ENCODE measurements at regions not wholly inside any gene's neighbourhood (a gene's known extent, or its start where the extent isn't known, plus 50 kb on each side); places are given as distances from the start of the nearest gene placed in this dataset.
"Not testable (repeated sequence)": the region's sequence is repeated elsewhere in the genome, so short reads cannot be mapped to it uniquely, and the experiment has no call there.

- H3K4me1 Mint-ChIP-seq; H3K4me3 Mint-ChIP-seq; DNase-seq (ENCODE audit: low spot score); CTCF ChIA-PET; H3K27ac Mint-ChIP-seq; ATAC-seq; POLR2A ChIA-PET: not testable (repeated sequence)
- Mint-ChIP-seq H3K36me3 (peaks cover 41% of the 10 kb centered on the region), H3K9me3 (peaks cover 39% of the 10 kb centered on the region), H3K27me3 (ENCODE audit: low read depth) (peaks cover 33% of the 10 kb centered on the region)
Observed at GRCh38 chr2:91422102-91422501, 2730.6 kb downstream of the RPIA start.

GRCh38 chr2:91427148-91427547 is 2735.7 kb downstream of the RPIA start:
- H3K27ac Mint-ChIP-seq; POLR2A ChIA-PET; ATAC-seq; DNase-seq (ENCODE audit: low spot score); H3K4me3 Mint-ChIP-seq; CTCF ChIA-PET; H3K4me1 Mint-ChIP-seq: not testable (repeated sequence)
- peaks cover 31% of the 10 kb centered on the region for H3K9me3 Mint-ChIP-seq
- H3K36me3 Mint-ChIP-seq, result peaks cover 30% of the 10 kb centered on the region
- peaks cover 15% of the 10 kb centered on the region for H3K27me3 Mint-ChIP-seq (ENCODE audit: low read depth)

DNA sequence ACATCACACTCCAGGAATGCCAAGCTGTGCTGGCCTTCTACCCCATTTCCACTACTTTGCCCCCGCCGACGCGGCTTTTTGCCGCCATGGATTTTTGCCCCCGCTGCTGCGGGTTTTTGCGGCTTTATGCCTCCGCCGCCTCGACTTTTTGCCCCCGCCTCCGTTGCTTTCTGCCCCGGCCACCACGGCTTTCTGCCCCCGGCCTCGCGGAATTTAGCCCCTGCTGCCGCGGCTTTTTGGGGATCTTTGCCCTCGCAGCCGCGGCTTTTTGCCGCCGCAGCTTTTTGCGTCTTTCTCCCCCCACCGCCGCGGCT is 2750.4 kb downstream of the RPIA start:
- Mint-ChIP-seq H3K27me3 (ENCODE audit: low read depth) (peaks cover 41% of the 10 kb centered on the region), H3K9me3 (peaks cover 16% of the 10 kb centered on the region), H3K36me3 (peaks cover 22% of the 10 kb centered on the region)
- POLR2A ChIA-PET; H3K4me3 Mint-ChIP-seq; CTCF ChIA-PET; ATAC-seq; DNase-seq (ENCODE audit: low spot score); H3K27ac Mint-ChIP-seq; H3K4me1 Mint-ChIP-seq: not testable (repeated sequence)

- peaks cover 19% of the 10 kb centered on the region for H3K36me3 Mint-ChIP-seq
- TF ChIP-seq ZBTB43 (CRISPR knock-in tag; IDR thresholded peaks at IDR 0.05), result no peak
- TF ChIP-seq MXD4 (CRISPR knock-in tag; IDR thresholded peaks at IDR 0.05; ENCODE audit: borderline replicate concordance), result no peak
- TF ChIP-seq STAT6 (CRISPR knock-in tag; conservative IDR thresholded peaks at IDR 0.05; ENCODE audit: low read depth), result no peak
- TF ChIP-seq ZNF317 (CRISPR knock-in tag; IDR thresholded peaks at IDR 0.05; ENCODE audit: borderline replicate concordance, low read depth), result no peak
- TF ChIP-seq, protein P1, sequence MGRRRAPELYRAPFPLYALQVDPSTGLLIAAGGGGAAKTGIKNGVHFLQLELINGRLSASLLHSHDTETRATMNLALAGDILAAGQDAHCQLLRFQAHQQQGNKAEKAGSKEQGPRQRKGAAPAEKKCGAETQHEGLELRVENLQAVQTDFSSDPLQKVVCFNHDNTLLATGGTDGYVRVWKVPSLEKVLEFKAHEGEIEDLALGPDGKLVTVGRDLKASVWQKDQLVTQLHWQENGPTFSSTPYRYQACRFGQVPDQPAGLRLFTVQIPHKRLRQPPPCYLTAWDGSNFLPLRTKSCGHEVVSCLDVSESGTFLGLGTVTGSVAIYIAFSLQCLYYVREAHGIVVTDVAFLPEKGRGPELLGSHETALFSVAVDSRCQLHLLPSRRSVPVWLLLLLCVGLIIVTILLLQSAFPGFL (CRISPR knock-in tag; IDR thresholded peaks at IDR 0.05; ENCODE audit: borderline replicate concordance), result no peak
- TF ChIP-seq FOXP1 (CRISPR knock-in tag; IDR thresholded peaks at IDR 0.05; ENCODE audit: borderline replicate concordance), result no peak
- TF ChIP-seq, protein P2, sequence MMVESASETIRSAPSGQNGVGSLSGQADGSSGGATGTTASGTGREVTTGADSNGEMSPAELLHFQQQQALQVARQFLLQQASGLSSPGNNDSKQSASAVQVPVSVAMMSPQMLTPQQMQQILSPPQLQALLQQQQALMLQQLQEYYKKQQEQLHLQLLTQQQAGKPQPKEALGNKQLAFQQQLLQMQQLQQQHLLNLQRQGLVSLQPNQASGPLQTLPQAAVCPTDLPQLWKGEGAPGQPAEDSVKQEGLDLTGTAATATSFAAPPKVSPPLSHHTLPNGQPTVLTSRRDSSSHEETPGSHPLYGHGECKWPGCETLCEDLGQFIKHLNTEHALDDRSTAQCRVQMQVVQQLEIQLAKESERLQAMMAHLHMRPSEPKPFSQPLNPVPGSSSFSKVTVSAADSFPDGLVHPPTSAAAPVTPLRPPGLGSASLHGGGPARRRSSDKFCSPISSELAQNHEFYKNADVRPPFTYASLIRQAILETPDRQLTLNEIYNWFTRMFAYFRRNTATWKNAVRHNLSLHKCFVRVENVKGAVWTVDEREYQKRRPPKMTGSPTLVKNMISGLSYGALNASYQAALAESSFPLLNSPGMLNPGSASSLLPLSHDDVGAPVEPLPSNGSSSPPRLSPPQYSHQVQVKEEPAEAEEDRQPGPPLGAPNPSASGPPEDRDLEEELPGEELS (CRISPR knock-in tag; IDR thresholded peaks at IDR 0.05), result no peak
- H3K4me1 Mint-ChIP-seq, result no peaks in the 10 kb centered on the region
- no peak overlapping the region for H3K27ac Mint-ChIP-seq
- POLR2A ChIA-PET, result no interaction called here
- H3K4me3 Mint-ChIP-seq, result no peak overlapping the region
- CTCF ChIA-PET, result no interaction called here
- no peak for DNase-seq (ENCODE audit: low spot score)
- no peak for ATAC-seq
- H3K27me3 Mint-ChIP-seq (ENCODE audit: low read depth), result peaks cover 38% of the 10 kb centered on the region
- H3K9me3 Mint-ChIP-seq, result peaks cover 12% of the 10 kb centered on the region
Observed at GRCh38 chr2:91442246-91442905, 2750.9 kb downstream of the RPIA start.

- ATAC-seq; H3K4me3 Mint-ChIP-seq; H3K4me1 Mint-ChIP-seq; H3K27ac Mint-ChIP-seq; DNase-seq (ENCODE audit: low spot score); POLR2A ChIA-PET; CTCF ChIA-PET: not testable (repeated sequence)
- Mint-ChIP-seq H3K9me3 (peaks cover 12% of the 10 kb centered on the region), H3K36me3 (peaks cover 19% of the 10 kb centered on the region), H3K27me3 (ENCODE audit: low read depth) (peaks cover 38% of the 10 kb centered on the region)
Observed at GRCh38 chr2:91442906-91443729, 2751.6 kb downstream of the RPIA start.

GRCh38 chr2:91443730-91444115 is 2752.2 kb downstream of the RPIA start:
- Mint-ChIP-seq H3K27me3 (ENCODE audit: low read depth) (peaks cover 38% of the 10 kb centered on the region), H3K9me3 (peaks cover 12% of the 10 kb centered on the region), H3K36me3 (peaks cover 19% of the 10 kb centered on the region)
- POLR2A ChIA-PET; H3K4me1 Mint-ChIP-seq; H3K4me3 Mint-ChIP-seq; ATAC-seq; CTCF ChIA-PET; DNase-seq (ENCODE audit: low spot score); H3K27ac Mint-ChIP-seq: not testable (repeated sequence)

GRCh38 chr2:91445705-91446104 is 2754.2 kb downstream of the RPIA start:
- H3K4me3 Mint-ChIP-seq; CTCF ChIA-PET; ATAC-seq; H3K4me1 Mint-ChIP-seq; DNase-seq (ENCODE audit: low spot score); POLR2A ChIA-PET; H3K27ac Mint-ChIP-seq: not testable (repeated sequence)
- peaks cover 12% of the 10 kb centered on the region for H3K9me3 Mint-ChIP-seq
- peaks cover 16% of the 10 kb centered on the region for H3K36me3 Mint-ChIP-seq
- H3K27me3 Mint-ChIP-seq (ENCODE audit: low read depth), result peaks cover 38% of the 10 kb centered on the region

Data from WTC11 (cell line).